ENCODE measurements at regions not wholly inside any gene's neighbourhood (a gene's known extent, or its start where the extent isn't known, plus 50 kb on each side); places are given as distances from the start of the nearest gene placed in this dataset.

DNA sequence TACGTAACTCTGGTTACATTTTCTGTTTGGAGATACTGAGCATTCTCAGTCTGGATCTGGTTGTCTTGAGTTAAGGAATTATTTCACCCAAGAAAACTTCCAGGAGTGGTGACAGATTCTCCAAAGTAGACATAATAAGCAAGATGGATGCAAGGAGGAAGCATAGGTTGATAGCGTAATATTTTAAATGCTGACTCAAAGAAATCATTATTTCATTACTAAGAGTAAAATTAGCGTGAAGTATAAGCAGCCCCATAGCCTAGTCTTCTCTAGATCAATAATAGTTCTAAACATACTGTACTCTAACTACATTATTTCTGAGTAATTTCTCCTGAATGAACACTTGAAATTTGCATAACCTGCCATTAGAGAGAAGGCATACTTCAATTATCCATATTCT, 57.5 kb upstream of the MS4A8 start:
- TF ChIP-seq, protein P1, sequence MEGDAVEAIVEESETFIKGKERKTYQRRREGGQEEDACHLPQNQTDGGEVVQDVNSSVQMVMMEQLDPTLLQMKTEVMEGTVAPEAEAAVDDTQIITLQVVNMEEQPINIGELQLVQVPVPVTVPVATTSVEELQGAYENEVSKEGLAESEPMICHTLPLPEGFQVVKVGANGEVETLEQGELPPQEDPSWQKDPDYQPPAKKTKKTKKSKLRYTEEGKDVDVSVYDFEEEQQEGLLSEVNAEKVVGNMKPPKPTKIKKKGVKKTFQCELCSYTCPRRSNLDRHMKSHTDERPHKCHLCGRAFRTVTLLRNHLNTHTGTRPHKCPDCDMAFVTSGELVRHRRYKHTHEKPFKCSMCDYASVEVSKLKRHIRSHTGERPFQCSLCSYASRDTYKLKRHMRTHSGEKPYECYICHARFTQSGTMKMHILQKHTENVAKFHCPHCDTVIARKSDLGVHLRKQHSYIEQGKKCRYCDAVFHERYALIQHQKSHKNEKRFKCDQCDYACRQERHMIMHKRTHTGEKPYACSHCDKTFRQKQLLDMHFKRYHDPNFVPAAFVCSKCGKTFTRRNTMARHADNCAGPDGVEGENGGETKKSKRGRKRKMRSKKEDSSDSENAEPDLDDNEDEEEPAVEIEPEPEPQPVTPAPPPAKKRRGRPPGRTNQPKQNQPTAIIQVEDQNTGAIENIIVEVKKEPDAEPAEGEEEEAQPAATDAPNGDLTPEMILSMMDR (IDR thresholded peaks at IDR 0.05): no peak
- TF ChIP-seq POLR2A (IDR thresholded peaks at IDR 0.05): no peak
